HG02870 (cell line): ENCODE measurements at regions not wholly inside any gene's neighbourhood (a gene's known extent, or its start where the extent isn't known, plus 50 kb on each side); places are given as distances from the start of the nearest gene placed in this dataset.
"Not testable (repeated sequence)": the region's sequence is repeated elsewhere in the genome, so short reads cannot be mapped to it uniquely, and the experiment has no call there.

Experiments
- ATAC-seq: cut with Tn5 transposase; IDR thresholded peaks from one replicate; pipeline ENCODE4 v1.9.1; 2021; ENCODE audit warnings: mild to moderate bottlenecking, moderate library complexity; ENCODE audit not compliant: unreplicated experiment

DNA sequence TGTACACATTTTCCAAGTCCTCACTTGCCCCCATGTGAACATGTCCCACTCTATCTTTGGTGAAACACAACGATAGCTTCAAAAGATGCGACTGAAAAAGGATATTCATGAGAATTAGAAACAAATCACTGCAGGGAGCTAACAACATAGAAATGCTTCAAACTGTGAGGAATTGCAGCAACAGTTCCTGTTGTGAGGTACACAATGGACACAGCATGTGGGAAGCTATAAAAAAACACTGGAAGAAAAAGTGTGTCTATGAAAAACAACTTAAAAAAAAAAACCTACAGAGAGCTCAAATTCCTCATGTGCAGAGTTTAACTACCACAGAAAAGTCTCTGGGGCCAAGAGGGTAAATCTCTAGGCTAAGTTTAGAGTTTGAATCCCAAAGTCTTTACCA lies 51.6 kb upstream of the BLTP1 start:
- ATAC-seq, result no peak

DNA sequence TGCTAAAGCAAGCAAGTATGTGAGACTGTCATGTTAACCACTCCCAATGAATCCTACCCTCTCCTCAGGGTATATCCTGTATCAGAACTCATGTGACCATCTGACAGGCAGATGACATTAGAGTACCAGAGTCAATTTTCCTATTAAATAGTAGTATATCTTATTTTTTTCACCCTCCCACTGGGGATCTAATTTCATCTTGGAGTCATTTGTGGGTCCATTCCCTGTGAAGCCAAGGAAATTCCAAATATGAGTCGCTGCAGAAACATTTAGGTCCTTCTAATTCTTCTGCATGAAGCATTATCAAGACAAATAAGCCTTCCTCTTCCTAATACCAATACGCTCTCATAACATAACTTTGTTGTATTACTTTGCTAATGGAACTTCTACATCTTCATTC lies 52.2 kb upstream of the BLTP1 start:
- ATAC-seq, result no peak

DNA sequence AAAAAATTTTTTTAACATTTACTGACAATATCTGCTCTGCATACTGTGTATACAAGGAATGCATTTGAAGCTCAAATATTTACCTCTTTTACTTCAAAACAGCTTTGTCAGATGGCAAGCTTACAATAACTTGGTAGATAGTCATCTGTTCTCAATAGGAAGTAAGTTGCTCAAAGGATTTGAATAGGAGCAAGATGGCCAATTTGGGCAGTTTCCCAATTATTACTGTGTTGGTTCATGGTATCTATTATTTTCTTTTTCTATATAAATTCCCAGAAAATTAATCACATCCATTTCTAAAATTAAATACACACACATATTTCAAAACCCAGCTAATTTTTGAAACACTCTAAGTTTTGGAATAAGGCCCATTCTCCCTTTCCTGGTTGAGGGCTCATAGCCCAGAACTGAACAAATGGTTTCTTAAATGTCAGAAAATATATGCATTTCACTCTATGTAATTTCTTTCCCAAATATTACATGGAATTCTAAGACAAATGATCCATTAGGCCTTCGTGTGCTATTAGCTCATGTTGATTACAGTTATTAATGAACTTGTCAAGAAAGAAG lies 60.2 kb upstream of the BLTP1 start:
- ATAC-seq, result no peak

DNA sequence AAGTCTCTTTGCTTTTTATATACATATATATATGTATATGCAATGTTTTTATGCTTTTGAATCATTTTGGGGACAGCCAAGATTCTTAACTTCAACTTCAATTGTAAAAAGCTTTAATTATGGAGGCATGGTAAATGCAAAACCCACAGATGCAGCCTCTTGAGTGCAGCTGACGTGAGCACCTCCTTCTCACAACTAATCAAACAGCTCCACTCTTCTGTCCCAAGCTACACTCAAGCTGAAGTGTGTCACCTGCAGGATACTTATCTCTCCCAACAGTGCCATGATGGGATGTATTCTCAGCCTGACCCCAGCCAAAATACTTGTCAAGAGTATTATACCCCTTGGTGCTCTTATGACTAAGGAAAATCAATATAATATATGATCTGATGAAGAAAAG lies 60.7 kb upstream of the BLTP1 start:
- ATAC-seq, result no peak

DNA sequence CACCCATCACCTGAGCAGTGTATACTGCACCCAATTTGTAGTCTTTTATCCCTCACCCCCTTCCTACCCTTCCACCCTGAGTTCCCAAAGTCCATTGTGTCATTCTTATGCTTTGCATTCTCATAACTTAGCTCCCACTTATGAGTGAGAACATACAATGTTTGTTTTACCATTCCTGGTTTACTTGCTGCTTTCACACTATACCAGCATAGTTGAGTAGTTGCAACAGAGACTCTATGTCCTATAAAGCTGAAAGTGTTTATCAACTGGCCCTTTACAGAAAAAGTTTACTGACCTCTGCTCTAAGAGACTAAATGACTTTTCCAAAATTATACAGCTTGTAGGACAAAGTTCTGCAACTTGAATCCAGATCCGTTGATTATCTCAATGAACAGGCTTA lies 61.1 kb upstream of the BLTP1 start:
- no peak for ATAC-seq

DNA sequence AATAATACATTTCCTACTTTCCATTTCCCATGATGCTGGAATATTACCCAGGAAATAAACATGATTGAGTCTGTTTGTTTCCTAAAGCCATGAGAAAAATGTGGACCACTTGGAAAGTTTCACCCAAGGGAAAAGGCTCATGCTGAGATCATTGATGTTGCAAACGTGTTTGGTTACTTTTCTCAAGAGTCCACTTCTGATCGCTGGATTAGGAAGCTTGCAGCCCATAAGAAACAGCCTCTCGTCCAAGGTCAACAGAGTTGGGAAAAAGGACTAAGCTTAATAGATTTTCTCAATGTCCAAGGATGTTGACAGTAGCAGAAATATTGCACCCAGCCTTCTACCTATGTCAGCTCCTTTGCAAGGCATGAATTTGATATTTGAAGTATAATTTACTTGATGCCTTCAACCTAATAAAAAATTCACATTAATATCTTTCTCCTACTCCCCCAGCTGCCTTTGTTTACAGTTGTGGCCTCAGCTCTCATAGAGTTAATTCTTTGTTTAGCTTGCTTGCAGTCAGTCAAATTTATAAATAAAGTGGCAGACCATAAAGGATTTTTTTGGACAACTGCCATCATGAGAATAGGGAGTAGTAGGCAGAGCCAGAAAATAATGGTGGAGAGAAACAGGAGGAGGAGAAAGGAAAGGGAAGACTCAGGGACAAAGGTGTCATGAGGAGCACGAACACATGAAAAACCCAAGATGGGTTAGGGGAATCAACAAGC lies 65.6 kb upstream of the BLTP1 start:
- no peak for ATAC-seq

DNA sequence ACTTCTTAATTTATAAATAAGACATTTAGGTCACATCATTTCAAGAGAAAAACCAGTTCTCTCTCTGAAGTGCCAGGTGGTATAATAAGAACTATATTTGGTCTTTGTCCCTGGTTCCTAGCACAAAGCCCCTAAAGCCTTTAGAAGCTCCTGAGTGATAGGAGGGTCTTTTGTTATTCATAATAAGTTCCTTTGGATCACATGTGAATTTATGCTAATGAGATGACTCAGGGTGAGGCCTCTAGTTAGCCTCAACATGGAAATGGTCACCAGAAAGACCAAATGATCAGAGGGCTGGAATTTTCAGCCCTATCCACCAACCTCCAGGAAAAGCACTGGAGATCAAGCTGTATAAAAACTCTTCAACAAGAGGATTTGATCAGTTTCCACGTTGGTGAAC lies 68.1 kb upstream of the BLTP1 start:
- no peak for ATAC-seq

DNA sequence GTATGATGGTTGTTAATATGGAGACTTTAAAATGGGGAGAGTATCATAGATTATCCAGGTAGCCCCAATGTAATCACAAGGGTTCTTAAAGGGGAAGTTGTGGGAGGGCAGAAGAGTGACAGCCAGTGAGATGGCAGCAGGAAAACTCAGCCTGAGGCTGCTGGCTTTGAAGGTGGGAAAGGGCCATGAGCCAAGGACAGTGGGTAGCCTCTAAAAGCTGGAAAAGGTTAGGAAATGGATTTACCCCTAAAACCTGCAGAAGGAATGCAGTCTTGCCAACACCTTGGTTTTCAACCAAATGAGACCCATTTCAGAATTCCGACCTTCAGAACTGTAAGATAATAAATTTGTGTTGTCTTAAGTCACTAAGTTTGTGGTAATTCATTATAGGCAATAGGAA lies 68.8 kb upstream of the BLTP1 start:
- ATAC-seq, result no peak

DNA sequence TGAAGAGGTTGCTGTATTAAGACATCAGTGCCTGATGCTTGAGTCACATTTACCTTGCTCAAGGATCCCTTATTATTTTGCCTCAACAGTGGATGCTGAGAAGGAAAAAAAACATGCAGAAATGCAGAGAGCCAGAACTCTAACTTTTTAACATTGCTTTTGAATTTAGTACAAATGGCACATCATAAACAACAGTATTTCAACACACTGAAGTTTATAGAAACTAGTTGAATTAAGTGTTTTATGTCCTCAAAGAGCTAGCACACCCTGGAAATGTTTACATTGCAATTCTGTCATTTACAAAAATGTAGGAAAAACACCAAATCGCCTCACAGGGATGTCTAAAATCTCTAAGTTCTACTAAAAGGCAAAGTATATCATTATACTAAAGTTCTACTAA lies 69.5 kb upstream of the BLTP1 start:
- ATAC-seq, result no peak

DNA sequence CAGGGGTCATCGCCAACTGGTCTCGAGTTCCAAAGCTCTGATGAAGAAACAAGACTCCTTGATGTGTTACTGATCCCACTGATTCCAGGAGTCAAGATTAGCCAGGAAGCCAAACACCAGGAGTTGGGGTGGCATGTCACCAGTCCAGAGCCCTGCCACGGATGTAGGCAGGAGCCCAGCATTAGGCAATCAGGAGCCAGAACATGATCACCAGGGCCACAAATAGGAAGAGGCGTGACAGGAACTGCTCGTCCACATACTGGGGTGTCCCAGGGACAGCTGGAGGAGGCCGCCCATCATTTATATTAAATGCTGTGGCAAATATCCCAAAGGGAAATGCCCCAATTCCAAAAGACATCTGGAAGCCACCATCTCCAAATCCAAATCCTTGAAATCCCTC lies 74.5 kb upstream of the BLTP1 start:
- ATAC-seq, result not testable (repeated sequence)

DNA sequence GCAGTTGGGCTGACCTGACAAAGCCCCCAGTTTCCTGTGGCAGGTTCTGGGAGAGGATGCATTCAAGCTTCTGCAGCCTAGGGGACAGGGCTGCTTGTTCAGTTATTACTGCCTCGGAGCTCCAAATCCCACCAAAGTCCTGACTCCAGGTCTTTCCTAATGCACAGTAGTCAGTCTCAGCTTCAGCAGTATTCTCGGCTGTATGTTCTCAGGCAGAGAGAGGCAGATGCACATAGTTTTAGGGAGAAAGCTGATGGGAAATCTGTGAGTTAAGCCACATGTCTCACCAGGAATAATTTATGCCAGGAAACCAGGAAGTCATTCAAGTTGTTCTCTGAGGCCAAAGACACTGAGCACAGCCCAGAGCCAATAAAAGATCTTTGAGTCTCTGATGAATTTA lies 75.3 kb upstream of the BLTP1 start:
- ATAC-seq, result not testable (repeated sequence)

DNA sequence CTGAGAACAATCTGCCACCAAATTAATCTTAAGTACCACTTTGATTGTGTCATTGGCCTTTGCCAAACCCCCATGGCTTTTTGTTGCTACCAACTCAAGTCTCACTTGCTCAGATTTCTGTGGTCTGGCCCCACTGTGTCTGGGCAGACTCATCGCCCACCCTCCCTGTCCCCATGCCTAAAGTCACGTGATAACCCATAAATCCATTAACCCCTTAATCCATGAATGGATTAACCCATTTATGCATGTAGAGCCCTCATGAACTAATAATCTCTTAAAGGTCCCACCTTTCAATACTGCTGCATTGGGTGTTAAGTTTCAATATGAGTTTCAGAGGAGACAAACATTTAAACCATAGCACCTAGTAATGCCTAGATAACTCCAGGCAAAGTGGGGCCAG lies 78.5 kb upstream of the BLTP1 start:
- no peak for ATAC-seq

DNA sequence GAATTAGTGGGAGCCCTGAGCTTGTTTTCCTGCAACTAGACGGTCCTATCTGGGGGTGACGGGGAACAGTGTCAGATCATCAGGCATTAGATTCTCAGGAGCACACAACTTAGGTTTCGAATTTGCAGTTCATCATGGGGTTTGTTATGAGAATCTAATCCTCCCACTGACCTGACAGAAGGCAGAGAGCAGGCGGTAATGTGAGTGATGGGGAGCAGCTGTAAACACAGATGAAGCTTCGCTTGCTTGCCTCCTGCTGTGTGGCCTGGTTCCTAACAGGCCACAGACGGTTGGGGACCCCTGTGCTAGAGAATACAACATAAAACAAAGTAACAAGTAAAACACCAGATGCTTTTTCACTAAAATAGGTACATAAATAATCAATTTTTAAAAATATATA lies 86.2 kb upstream of the BLTP1 start:
- no peak for ATAC-seq

DNA sequence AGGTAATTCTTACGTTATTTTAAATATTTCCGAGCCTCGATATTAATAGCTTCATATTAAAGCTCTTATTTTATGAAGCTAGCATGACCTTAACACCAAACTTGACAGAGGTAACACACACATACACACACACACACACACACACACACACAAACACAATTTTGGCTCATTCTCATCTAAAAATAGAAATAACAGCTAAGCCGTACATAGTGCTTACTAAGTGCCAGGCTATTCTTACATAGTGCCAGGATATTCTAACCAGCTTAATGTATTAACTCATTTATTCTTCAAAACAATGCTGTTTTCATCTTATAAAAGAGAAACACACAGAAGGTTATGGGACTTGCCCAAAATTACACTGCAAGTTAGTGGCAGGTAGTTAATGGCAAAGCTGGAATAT lies 87.0 kb upstream of the BLTP1 start:
- ATAC-seq, result no peak

DNA sequence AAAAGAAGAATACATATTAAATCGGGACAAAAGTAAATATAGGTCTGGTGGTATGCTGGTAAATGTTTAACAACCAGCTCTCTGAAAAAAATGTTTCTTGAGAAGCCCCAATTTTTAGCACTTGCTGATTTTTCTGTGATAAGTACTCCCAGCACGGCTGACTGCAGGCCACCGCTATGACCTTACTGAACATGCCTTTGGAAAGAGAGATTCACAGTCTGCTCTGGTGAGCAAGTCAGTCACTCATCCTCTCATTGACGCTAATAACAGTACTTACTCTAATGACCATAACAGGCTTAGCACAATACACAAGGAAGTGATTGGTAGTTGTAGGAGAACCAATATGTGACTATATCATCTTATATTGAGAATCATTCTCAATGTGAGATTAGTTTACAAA lies 98.9 kb upstream of the BLTP1 start:
- ATAC-seq, result no peak

DNA sequence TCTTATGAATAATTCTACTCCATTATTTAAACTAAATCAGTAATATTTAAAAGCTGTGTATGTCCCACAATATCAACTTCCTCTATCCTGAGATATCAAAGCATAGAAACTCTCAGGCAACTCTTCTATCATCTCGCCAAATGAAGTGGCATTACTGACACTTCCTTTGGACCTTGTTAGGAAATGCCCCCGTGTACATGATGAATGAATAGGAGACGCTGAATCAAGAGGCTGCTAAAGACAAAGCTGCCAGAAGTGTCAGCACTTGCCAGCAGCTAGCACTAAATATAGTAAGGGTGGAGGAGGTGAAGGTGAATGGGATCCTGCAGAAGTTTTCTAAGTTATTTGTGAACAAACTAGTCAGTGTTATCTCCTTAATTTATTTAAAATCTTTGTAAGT lies 99.5 kb upstream of the BLTP1 start:
- ATAC-seq, result no peak

DNA sequence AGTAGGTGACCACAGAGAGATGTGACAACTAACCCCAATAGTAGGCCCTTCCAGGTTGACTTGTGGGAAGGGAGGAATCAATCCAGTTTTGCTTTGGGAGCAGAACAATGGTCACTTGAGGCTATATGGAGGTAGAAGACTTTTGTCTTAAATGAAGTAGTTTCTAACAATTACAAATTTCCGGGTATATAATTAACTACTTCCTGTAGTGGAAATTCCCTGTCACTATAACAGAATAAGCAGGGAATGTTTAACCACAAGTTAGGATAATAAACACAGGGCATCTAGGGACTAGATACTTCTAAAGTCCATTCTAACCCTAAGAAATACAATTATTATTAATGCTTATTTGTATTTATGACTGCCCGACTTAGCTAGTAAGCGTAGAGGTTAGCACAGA lies 99.0 kb upstream of the TRPC3 start:
- ATAC-seq, result no peak

DNA sequence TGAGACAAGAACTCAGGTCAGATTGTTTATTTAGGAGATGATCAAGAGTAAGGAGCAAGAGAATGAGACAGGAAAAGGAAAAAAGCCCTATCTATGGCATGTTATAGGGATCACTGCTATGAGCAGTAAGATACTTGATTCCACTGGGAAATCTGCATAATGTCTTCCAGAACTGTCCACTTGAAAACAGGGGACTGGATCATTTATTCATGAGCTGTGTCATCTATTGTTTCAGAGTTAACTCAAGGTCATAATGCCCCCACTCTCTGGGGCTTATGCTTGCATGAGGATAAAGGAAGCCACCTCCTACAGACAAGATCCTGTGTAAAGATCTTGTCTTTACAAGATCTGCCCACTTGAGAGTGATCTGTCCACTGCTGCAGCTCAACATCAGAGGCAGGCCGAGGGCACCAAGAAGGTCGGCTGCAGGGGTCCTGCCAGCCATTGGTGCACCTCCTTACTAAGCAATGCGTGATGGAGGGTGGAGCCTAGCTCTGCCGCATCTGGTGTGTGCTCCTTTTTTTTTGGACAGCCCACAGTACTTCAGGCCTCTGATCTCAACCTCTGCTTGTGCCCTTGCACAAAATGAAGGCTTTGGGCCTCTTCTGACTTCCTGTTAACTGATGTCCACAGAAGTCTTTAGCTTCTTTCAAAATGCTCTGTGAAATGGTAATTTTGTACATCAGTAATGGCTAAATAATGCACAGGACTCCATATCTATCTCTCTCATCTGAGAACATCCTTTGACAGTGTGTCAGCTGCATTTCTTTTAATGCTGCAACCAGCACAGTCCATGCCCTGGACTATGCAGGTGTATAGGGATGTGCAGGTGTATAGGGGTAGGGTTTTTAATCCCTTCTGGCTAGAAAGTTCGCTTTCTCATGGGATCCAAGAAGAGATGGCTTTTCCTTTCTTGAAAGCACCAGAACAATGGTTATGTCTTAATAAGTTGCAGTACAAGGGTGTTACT lies 95.9 kb upstream of the TRPC3 start:
- ATAC-seq, result no peak

DNA sequence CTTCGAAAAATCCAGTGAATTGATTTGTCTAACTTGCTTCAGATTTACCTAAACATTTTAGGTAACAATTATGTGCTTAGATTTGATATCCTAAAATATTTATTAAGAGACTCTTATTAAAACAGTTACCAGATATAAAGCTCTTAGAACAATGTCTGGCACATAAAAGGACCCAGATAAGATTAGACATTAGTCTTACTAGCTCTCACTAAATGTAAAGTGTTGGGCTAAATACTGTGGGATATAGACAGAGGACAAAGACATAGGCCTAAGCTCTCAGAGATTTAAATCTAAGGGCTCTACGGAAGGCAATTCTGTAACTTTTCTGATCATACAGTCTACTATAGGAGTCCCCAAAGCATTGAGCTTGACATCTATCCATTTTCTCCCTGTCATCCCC lies 94.4 kb upstream of the TRPC3 start:
- ATAC-seq, result no peak

DNA sequence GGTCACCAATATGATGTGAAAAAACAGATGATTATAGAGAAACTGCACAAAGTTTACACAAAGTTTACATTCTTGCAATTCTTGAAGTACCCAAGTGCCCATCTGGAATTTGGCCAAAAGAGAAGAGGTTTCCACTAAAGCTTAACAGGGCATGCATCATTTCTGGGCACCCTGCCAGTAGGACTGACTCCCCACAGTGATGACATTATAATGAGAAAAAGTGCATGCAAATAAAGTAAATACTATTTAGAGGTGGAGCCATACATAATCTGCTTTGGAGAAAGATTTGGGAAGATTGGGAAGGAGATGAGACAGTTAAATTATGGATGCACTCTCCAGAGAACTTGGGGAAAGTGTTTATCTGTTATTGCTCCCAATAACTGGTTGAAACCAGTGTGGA lies 93.7 kb upstream of the TRPC3 start:
- ATAC-seq, result no peak

DNA sequence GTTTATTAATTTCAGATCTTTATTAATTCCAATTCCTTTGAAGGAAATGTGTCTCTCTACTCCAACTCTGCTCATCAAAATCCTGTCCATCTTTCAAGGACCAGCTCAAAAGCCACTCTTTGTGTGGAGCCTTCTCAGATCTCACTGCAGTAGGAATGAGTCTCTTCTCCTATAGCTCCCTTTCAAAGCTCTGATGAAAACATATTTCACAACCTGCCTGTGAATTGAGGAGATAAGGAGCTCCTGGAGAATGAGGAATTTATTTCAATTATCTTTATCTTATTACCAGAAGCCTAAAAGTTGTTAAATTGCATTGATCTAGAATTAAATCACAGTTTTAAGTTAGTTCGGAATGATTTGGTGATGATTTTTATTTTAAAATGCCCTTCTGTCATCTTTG lies 92.6 kb upstream of the TRPC3 start:
- no peak for ATAC-seq

DNA sequence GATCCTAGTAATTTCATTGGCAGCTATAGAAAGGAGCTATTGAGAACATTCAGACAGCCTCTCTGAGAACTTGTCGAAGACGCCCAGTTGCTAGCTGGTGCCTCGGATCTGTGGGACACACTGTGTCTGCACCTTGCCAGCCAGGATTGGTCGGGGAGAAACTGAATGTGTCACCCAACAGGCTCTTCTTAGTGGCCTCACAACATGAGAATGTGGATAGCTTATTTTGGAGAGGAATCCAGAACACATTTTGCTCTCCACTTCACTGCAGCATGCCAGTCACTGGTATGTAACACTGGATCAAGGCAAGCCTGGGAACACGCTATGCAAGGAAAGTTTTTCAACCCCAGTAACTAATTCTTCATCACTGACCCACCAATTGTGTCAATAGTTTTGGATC lies 89.5 kb upstream of the TRPC3 start:
- no peak for ATAC-seq
